CD4-positive, alpha-beta memory T cell (primary cell): ENCODE measurements at regions not wholly inside any gene's neighbourhood (a gene's known extent, or its start where the extent isn't known, plus 50 kb on each side); places are given as distances from the start of the nearest gene placed in this dataset.

Experiments
- CTCF ChIA-PET: fragments of 350-600 bp; sonication (Branson Sonifier 250); formaldehyde crosslinking; loops from one replicate; lab custom pipeline; 2021; ENCODE audit warnings: inconsistent platforms; ENCODE audit not compliant: partially characterized antibody; lab: Charles Lee
- POLR2A ChIA-PET: fragments of 350-600 bp; sonication (Branson Sonifier 250); formaldehyde crosslinking; loops from one replicate; lab custom pipeline; 2021; ENCODE audit not compliant: partially characterized antibody; lab: Charles Lee
- DNase-seq, 5 donors: peaks; one replicate each; pipeline versions ENCODE4 v3.0.0 to v3.0.0-alpha.2; 2020 to 2022; ENCODE audit warnings: mixed read lengths in 1 of 5
- H3K27ac ChIP-seq: one replicate; pipeline ENCODE4 v1.7.0; 2013; ENCODE audit warnings: low read depth, low read length
- H3K27me3 ChIP-seq: 2 replicates; pipeline ENCODE4 v1.7.0; 2013; ENCODE audit warnings: mild to moderate bottlenecking, low read length, moderate library complexity; ENCODE audit not compliant: insufficient read depth
- H3K36me3 ChIP-seq: 2 replicates; pipeline ENCODE4 v1.7.0; 2013; ENCODE audit warnings: mild to moderate bottlenecking, low read length, moderate library complexity; ENCODE audit not compliant: insufficient read depth
- H3K4me1 ChIP-seq: 2 replicates; pipeline ENCODE4 v1.7.0; 2013; ENCODE audit warnings: mild to moderate bottlenecking, low read length, moderate library complexity; ENCODE audit not compliant: insufficient read depth
- H3K4me3 ChIP-seq, 2 donors: one replicate each; pipeline ENCODE4 v1.7.0; 2013; ENCODE audit warnings: low read length in 2 of 2, mild to moderate bottlenecking in 1 of 2
- H3K9me3 ChIP-seq, 2 donors: one replicate each; pipeline ENCODE4 v1.7.0; 2013; ENCODE audit warnings: low read length in 2 of 2, control low read depth in 1 of 2; ENCODE audit not compliant: control insufficient read depth in 1 of 2
- H3K27ac Mint-ChIP-seq, 7 donors: one replicate each; pipeline ENCODE4 v1.8.0; 2020 to 2021; ENCODE audit warnings: mixed read lengths in 7 of 7, mild to moderate bottlenecking in 6 of 7, inconsistent platforms in 3 of 7, moderate library complexity in 3 of 7
- H3K27me3 Mint-ChIP-seq, 2 donors: one replicate each; pipeline ENCODE4 v1.8.0; 2020 to 2021; ENCODE audit warnings: mixed read lengths in 2 of 2
- H3K36me3 Mint-ChIP-seq, 2 donors: one replicate each; pipeline ENCODE4 v1.8.0; 2020 to 2021; ENCODE audit warnings: mixed read lengths in 2 of 2, inconsistent platforms in 1 of 2, mild to moderate bottlenecking in 1 of 2
- H3K4me1 Mint-ChIP-seq, 4 donors: one replicate each; pipeline ENCODE4 v1.8.0; 2020 to 2021; ENCODE audit warnings: mixed read lengths in 4 of 4, mild to moderate bottlenecking in 1 of 4
- H3K4me3 Mint-ChIP-seq, 8 donors: one replicate each; pipeline ENCODE4 v1.8.0; 2020 to 2021; ENCODE audit warnings: mixed read lengths in 8 of 8, mild to moderate bottlenecking in 7 of 8, moderate library complexity in 6 of 8, inconsistent platforms in 3 of 8
- H3K9me3 Mint-ChIP-seq, 8 donors: one replicate each; pipeline ENCODE4 v1.8.0; 2020 to 2021; ENCODE audit warnings: mixed read lengths in 8 of 8, mild to moderate bottlenecking in 5 of 8, inconsistent platforms in 3 of 8, moderate library complexity in 1 of 8
- intact Hi-C: fragments of 100-400 bp; cut with micrococcal nuclease; formaldehyde crosslinking; loops from one replicate; pipeline ENCODE4 v1.15.1; 2023

- CTCF ChIA-PET: no interaction called here
- Mint-ChIP-seq H3K36me3 (no peaks in the 10 kb centered on the region), H3K4me3 (no peak overlapping the region), H3K4me1 (no peaks in the 10 kb centered on the region), H3K27me3 (peaks cover 0 to 3% of the 10 kb centered on the region in 2 donors), H3K9me3 (peaks cover 0 to 3% (median 0%) of the 10 kb centered on the region in 8 donors), H3K27ac (no peak overlapping the region)
- Histone ChIP-seq H3K4me1 (no peaks in the 10 kb centered on the region), H3K9me3 (no peaks in the 10 kb centered on the region), H3K36me3 (no peaks in the 10 kb centered on the region), H3K27ac (no peak overlapping the region), H3K4me3 (no peak overlapping the region), H3K27me3 (no peaks in the 10 kb centered on the region)
- POLR2A ChIA-PET: no interaction called here
- DNase-seq: no peak
- intact Hi-C loops: no loop called here
These were observed 528.1 kb downstream of the CDH26 start for GRCh38 chr20:60486315-60486714.

DNA sequence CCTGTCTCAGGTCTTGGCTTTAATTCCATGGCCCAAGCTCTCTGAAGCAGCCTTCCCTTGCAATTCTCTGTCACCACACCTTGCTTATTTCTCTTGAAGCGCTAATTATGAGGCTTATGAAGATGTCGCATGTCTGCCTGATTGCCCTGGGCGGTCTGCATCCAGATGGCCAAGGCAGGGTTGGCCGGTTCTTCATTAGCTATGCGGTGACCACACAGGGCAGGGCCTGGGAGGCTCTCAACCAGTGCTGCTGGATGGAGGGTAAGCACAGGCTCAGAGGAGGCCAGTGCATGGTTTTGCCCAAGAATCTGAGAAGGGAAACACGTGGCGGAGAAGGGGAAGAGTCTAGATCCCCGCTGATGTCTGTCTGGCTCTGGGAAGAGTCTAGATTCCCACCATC is 528.7 kb downstream of the CDH26 start:
- CTCF ChIA-PET: no interaction called here
- H3K27me3 Mint-ChIP-seq: peaks cover 0 to 3% of the 10 kb centered on the region in 2 donors
- intact Hi-C loops: no loop called here

GRCh38 chr20:60490217-60491050 is 532.2 kb downstream of the CDH26 start:
- Mint-ChIP-seq H3K36me3 (no peaks in the 10 kb centered on the region), H3K27me3 (peaks cover under 1 to 1% of the 10 kb centered on the region in 2 donors), H3K4me1 (no peaks in the 10 kb centered on the region), H3K27ac (no peak overlapping the region), H3K9me3 (peaks cover 0 to 3% (median 0%) of the 10 kb centered on the region in 8 donors), H3K4me3 (no peak overlapping the region)
- ChIA-PET CTCF (no interaction called here), POLR2A (no interaction called here)
- Histone ChIP-seq H3K4me3 (no peak overlapping the region), H3K27me3 (no peaks in the 10 kb centered on the region), H3K9me3 (no peaks in the 10 kb centered on the region), H3K36me3 (no peaks in the 10 kb centered on the region), H3K27ac (no peak overlapping the region), H3K4me1 (no peaks in the 10 kb centered on the region)
- intact Hi-C loops: no loop called here
- no peak for DNase-seq

More for the DNA sequence above, 528.7 kb downstream of the CDH26 start:
- Mint-ChIP-seq H3K9me3 (peaks cover 0 to 3% (median 0%) of the 10 kb centered on the region in 8 donors), H3K36me3 (no peaks in the 10 kb centered on the region), H3K4me1 (no peaks in the 10 kb centered on the region), H3K27ac (no peak overlapping the region), H3K4me3 (no peak overlapping the region)
- H3K9me3 ChIP-seq: no peaks in the 10 kb centered on the region
- no peak overlapping the region for H3K4me3 ChIP-seq
- no peaks in the 10 kb centered on the region for H3K36me3 ChIP-seq
- no peak overlapping the region for H3K27ac ChIP-seq
- DNase-seq: no peak
- POLR2A ChIA-PET: no interaction called here
- no peaks in the 10 kb centered on the region for H3K4me1 ChIP-seq
- H3K27me3 ChIP-seq: no peaks in the 10 kb centered on the region

DNA sequence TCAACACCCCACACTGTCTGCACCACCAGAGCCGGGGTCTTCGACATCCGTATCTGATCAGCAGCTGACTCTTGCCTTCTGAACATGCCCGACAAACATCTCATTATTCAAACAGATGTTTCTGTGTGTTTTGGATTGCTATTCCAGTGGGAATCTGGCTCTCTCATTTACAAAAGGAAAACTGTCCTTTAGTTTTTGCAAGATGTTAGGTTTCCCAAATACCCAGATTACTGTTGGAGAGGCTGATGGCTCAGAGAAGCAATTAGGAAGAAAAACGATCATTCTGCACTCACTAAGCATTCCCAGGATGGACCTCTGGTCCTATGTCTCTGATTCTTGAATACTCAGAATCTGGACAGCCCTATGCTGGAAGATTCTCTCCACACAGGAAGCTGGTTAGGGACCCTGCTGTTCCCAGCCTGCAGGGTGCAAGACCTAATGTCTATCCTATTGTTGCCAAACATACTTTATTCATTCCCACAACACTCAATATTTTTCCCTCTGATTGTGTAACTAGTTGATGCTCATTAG is 532.9 kb downstream of the CDH26 start:
- H3K4me3 ChIP-seq: no peak overlapping the region
- no peaks in the 10 kb centered on the region for H3K36me3 Mint-ChIP-seq
- ChIA-PET CTCF (no interaction called here), POLR2A (no interaction called here)
- no peaks in the 10 kb centered on the region for H3K27me3 ChIP-seq
- intact Hi-C loops: no loop called here
- H3K36me3 ChIP-seq: no peaks in the 10 kb centered on the region
- no peak for DNase-seq
- no peak overlapping the region for H3K4me3 Mint-ChIP-seq
- no peaks in the 10 kb centered on the region for H3K4me1 ChIP-seq
- no peaks in the 10 kb centered on the region for H3K4me1 Mint-ChIP-seq
- peaks cover 0 to 1% of the 10 kb centered on the region in 2 donors for H3K27me3 Mint-ChIP-seq
- H3K9me3 Mint-ChIP-seq: peaks cover 0 to 3% (median 0%) of the 10 kb centered on the region in 8 donors
- H3K9me3 ChIP-seq: no peaks in the 10 kb centered on the region
- no peak overlapping the region for H3K27ac Mint-ChIP-seq
- no peak overlapping the region for H3K27ac ChIP-seq

DNA sequence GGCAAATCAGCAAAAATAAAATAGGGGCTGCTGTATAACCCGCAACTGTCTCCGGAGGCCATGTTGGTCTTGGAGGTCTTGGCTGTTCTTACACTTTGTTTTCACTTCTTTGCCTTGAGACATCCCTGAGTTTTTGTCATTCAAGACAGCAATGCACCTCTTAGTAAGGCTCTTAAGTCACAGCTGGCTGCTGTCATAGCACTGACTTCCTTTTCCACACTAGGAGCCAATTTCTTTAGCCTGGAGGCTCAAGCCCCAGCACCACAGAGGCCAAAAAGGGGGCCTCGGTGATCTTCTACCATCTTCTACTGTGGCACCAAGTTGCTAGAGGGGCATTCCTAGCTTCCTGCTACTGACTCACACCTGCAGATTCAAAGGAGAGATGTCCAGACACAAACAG is 536.3 kb downstream of the CDH26 start:
- H3K27me3 Mint-ChIP-seq: peaks cover 0 to 1% of the 10 kb centered on the region in 2 donors
- H3K4me3 ChIP-seq: no peak overlapping the region
- intact Hi-C loops: no loop called here
- H3K4me3 Mint-ChIP-seq: no peak overlapping the region
- no peak for DNase-seq
- H3K27me3 ChIP-seq: no peaks in the 10 kb centered on the region
- peaks cover 0 to 2% (median 0%) of the 10 kb centered on the region in 8 donors for H3K9me3 Mint-ChIP-seq
- ChIA-PET CTCF (no interaction called here), POLR2A (no interaction called here)
- H3K36me3 ChIP-seq: no peaks in the 10 kb centered on the region
- no peak overlapping the region for H3K27ac ChIP-seq
- no peaks in the 10 kb centered on the region for H3K36me3 Mint-ChIP-seq
- no peaks in the 10 kb centered on the region for H3K4me1 ChIP-seq
- H3K27ac Mint-ChIP-seq: no peak overlapping the region
- H3K4me1 Mint-ChIP-seq: no peaks in the 10 kb centered on the region
- no peaks in the 10 kb centered on the region for H3K9me3 ChIP-seq

DNA sequence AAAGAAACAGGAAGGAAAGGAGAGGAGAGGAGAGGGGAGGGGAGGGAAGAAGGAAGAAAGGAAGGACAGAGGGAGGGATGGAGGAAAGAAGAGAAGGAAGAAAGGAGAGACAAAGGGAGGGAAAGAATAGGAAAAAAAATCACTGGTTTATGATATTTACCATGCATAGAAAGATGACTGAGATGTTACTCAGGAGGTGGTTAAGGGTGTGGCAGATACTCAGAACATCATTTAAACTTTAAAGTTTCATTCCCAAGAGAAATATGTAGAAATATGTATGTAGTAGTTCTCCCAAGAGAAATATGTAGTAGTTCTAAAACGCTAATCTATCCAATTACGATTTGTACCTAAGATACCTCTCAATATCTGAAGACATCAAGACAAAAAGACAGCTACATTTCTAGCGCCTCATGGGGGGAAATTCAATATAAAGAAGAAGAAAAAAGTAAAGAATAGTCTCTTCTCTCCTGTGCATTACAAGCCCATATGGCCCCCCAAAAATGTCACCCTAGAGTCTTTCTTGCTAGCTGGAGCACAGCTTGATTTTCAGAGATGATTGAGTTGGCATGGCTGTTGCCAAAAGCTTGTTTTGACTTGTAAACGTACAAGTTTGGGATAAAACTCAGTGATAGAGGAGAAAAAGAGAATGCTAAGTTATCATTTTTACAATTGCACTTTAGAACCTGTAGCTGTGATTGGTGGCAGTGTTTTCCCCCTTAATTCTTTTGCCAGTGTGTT is 539.2 kb downstream of the CDH26 start:
- POLR2A ChIA-PET: no interaction called here
- intact Hi-C loops: no loop called here

DNA sequence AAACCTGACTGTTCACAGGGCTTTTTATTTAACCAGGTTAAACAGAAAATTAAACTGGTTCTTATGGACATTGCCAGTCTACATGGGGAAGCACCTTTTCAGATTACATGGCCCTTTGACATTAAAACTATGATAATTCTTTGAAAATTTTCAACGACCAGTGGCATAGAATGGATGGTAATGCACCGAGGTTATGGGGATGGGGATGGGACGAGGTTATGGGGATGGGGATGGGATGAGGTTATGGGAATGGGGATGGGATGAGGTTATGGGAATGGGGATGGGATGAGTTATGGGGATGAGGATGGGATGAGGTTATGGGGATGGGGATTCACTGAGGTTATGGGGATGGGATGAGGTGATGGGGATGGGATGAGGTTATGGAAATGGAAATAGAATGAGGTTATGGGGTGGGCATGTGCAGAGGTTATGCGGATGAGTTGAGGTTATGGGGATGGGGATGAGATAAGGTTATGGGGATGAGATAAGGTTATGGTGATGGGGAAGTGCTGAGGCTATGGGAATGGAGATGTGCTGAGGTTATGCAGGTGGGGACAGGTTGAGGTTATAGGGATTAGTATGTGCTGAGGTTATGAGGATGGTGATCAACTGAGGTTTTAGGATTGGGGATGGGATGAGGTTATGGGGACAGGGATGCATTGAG is 541.9 kb downstream of the CDH26 start:
- Mint-ChIP-seq H3K4me3 (no peak overlapping the region), H3K27me3 (peaks cover 0 to 2% of the 10 kb centered on the region in 2 donors), H3K9me3 (peaks cover 0 to 5% (median 0%) of the 10 kb centered on the region in 8 donors), H3K4me1 (no peaks in the 10 kb centered on the region), H3K36me3 (no peaks in the 10 kb centered on the region), H3K27ac (no peak overlapping the region)
- Histone ChIP-seq H3K36me3 (no peaks in the 10 kb centered on the region), H3K9me3 (no peaks in the 10 kb centered on the region), H3K4me3 (no peak overlapping the region), H3K27ac (no peak overlapping the region), H3K4me1 (no peaks in the 10 kb centered on the region), H3K27me3 (no peaks in the 10 kb centered on the region)
- intact Hi-C loops: no loop called here
- ChIA-PET POLR2A (no interaction called here), CTCF (no interaction called here)
- no peak for DNase-seq

More for the DNA sequence above, 539.2 kb downstream of the CDH26 start:
- Histone ChIP-seq H3K4me1 (no peaks in the 10 kb centered on the region), H3K4me3 (no peak overlapping the region), H3K27me3 (no peaks in the 10 kb centered on the region), H3K27ac (no peak overlapping the region), H3K9me3 (no peaks in the 10 kb centered on the region), H3K36me3 (no peaks in the 10 kb centered on the region)
- Mint-ChIP-seq H3K27ac (no peak overlapping the region), H3K4me3 (no peak overlapping the region), H3K9me3 (peaks cover 0 to 5% (median 0%) of the 10 kb centered on the region in 8 donors), H3K36me3 (no peaks in the 10 kb centered on the region), H3K4me1 (no peaks in the 10 kb centered on the region), H3K27me3 (peaks cover 0 to 1% of the 10 kb centered on the region in 2 donors)
- DNase-seq: no peak
- CTCF ChIA-PET: interaction anchor here (1.6 kb wide), 1 partner anchor 7 kb away, joined by 3 read pairs; no protein-coding TSS in a partner anchor
